Osteoblast (primary cell): ENCODE measurements at regions not wholly inside any gene's neighbourhood (a gene's known extent, or its start where the extent isn't known, plus 50 kb on each side); places are given as distances from the start of the nearest gene placed in this dataset.

Experiments
- DNase-seq: peaks from one replicate; pipeline ENCODE4 v3.0.0; 2011; ENCODE audit warnings: low spot score, mixed read lengths; ENCODE audit not compliant: insufficient read length; ENCODE audit errors: missing footprints
- H2AFZ ChIP-seq: 2 replicates; pipeline ENCODE4 v1.6.0; 2011; ENCODE audit warnings: mild to moderate bottlenecking, low read length
- H3K27ac ChIP-seq: 2 replicates; pipeline ENCODE4 v1.5.1; 2011; ENCODE audit warnings: mild to moderate bottlenecking, low read depth, low read length, moderate library complexity
- H3K27me3 ChIP-seq: 2 replicates; pipeline ENCODE4 v1.6.0; 2012; ENCODE audit warnings: mild to moderate bottlenecking, control low read depth, inconsistent platforms, low read length, moderate library complexity; ENCODE audit not compliant: insufficient read depth
- H3K36me3 ChIP-seq: 2 replicates; pipeline ENCODE4 v1.5.1; 2011; ENCODE audit warnings: mild to moderate bottlenecking, low read length, control low read depth, moderate library complexity; ENCODE audit not compliant: insufficient read depth
- H3K4me1 ChIP-seq: 2 replicates; pipeline ENCODE4 v1.5.1; 2011; ENCODE audit warnings: mild to moderate bottlenecking, low read length, control low read depth, moderate library complexity; ENCODE audit not compliant: insufficient read depth
- H3K4me2 ChIP-seq: 2 replicates; pipeline ENCODE4 v1.6.0; 2011; ENCODE audit warnings: mild to moderate bottlenecking, low read length; ENCODE audit not compliant: insufficient read depth
- H3K4me3 ChIP-seq: fragments of 200-600 bp; sonication (generic); 3 replicates; pipeline ENCODE4 v1.5.1; 2012; ENCODE audit warnings: mild to moderate bottlenecking, low read length, inconsistent platforms; ENCODE audit not compliant: insufficient read depth
- H3K79me2 ChIP-seq: 2 replicates; pipeline ENCODE4 v1.6.0; 2012; ENCODE audit warnings: mild to moderate bottlenecking, low read length, control low read depth, inconsistent platforms; ENCODE audit not compliant: insufficient read depth
- H3K9me3 ChIP-seq: 2 replicates; pipeline ENCODE4 v1.5.1; 2011; ENCODE audit warnings: low read depth, low read length, control low read depth
- H4K20me1 ChIP-seq: 2 replicates; pipeline ENCODE4 v1.6.0; 2012; ENCODE audit warnings: mild to moderate bottlenecking, low read length, control low read depth; ENCODE audit not compliant: insufficient read depth
- CTCF ChIP-seq: IDR thresholded peaks from 2 replicates; pipeline ENCODE4 v1.5.1; 2011; ENCODE audit warnings: mild to moderate bottlenecking, low read depth, low read length, moderate library complexity; ENCODE audit errors: extremely low read depth

DNA sequence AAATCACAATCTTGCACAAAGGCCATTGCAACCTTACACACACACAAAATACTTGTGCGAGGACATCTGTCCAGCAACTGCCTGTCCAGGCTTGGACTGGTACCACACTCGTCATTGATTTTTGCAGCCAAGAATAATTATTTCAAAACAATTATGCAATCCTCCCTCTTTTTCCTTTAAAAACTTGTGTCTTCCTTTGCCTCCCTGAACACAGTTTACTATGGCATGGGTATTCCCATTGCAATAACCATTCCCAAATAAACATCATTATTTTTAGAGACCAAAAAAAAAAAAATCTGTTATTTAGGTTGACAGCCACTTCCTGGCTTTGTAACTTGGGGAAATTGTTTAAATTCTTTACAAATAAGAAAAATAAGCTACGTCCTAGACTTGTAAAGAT lies 54.0 kb downstream of the C11orf91 start:
- H3K4me1 ChIP-seq = no peaks in the 10 kb centered on the region
- no peaks in the 10 kb centered on the region for H4K20me1 ChIP-seq
- no peaks in the 10 kb centered on the region for H3K27me3 ChIP-seq
- DNase-seq = no peak
- no peaks in the 10 kb centered on the region for H3K9me3 ChIP-seq
- TF ChIP-seq CTCF = no peak
- no peaks in the 10 kb centered on the region for H3K79me2 ChIP-seq
- no peak overlapping the region for H3K4me3 ChIP-seq
- H3K36me3 ChIP-seq = no peaks in the 10 kb centered on the region
- no peak overlapping the region for H3K4me2 ChIP-seq
- no peak overlapping the region for H2AFZ ChIP-seq
- no peak overlapping the region for H3K27ac ChIP-seq

GRCh38 chr11:33646168-33646567 lies 54.5 kb downstream of the C11orf91 start:
- Histone ChIP-seq H3K9me3 (no peaks in the 10 kb centered on the region), H3K4me2 (no peak overlapping the region), H3K4me1 (no peaks in the 10 kb centered on the region), H3K36me3 (no peaks in the 10 kb centered on the region), H3K27ac (no peak overlapping the region), H3K4me3 (no peak overlapping the region), H3K79me2 (no peaks in the 10 kb centered on the region), H4K20me1 (no peaks in the 10 kb centered on the region), H2AFZ (no peak overlapping the region), H3K27me3 (no peaks in the 10 kb centered on the region)
- no peak for DNase-seq
- TF ChIP-seq CTCF = no peak

- H3K27ac ChIP-seq = no peak overlapping the region
- no peak for TF ChIP-seq CTCF
- H3K4me3 ChIP-seq = no peak overlapping the region
- H3K4me1 ChIP-seq = no peaks in the 10 kb centered on the region
- no peak for DNase-seq
- H3K9me3 ChIP-seq = no peaks in the 10 kb centered on the region
- H2AFZ ChIP-seq = no peak overlapping the region
- no peaks in the 10 kb centered on the region for H3K79me2 ChIP-seq
- H4K20me1 ChIP-seq = no peaks in the 10 kb centered on the region
- H3K36me3 ChIP-seq = no peaks in the 10 kb centered on the region
- no peaks in the 10 kb centered on the region for H3K27me3 ChIP-seq
- H3K4me2 ChIP-seq = no peak overlapping the region
These were observed 54.9 kb downstream of the C11orf91 start for GRCh38 chr11:33645686-33646085.

GRCh38 chr11:33643167-33643824 lies 57.3 kb downstream of the C11orf91 start:
- DNase-seq = no peak
- Histone ChIP-seq H3K4me2 (no peak overlapping the region), H3K4me1 (no peaks in the 10 kb centered on the region), H4K20me1 (no peaks in the 10 kb centered on the region), H2AFZ (no peak overlapping the region), H3K36me3 (no peaks in the 10 kb centered on the region), H3K4me3 (no peak overlapping the region), H3K9me3 (no peaks in the 10 kb centered on the region), H3K27ac (no peak overlapping the region), H3K79me2 (no peaks in the 10 kb centered on the region), H3K27me3 (no peaks in the 10 kb centered on the region)
- no peak for TF ChIP-seq CTCF
